ENCODE measurements at regions not wholly inside any gene's neighbourhood (a gene's known extent, or its start where the extent isn't known, plus 50 kb on each side); places are given as distances from the start of the nearest gene placed in this dataset.
A peak's percentile ranks its signal among the peaks of the same experiment; 100 is the strongest.

GRCh38 chr9:134585021-134585561 lies 56.5 kb upstream of the COL5A1 start:
- H3K4me3 ChIP-seq (ENCODE audit: low read depth, low read length): no peak overlapping the region
- no peak for TF ChIP-seq CTCF (IDR thresholded peaks at IDR 0.05; ENCODE audit: insufficient read depth, low read length, missing control alignments)
- POLR2A ChIA-PET: interaction anchor here (1.3 kb wide), 1 partner anchor 129 kb away, joined by 3 read pairs; no protein-coding TSS in a partner anchor
- CTCF ChIA-PET: interaction anchor here (0.8 to 1.5 kb wide), 2 partner anchors 8 to 15 kb away, joined by 3 to 9 read pairs; no protein-coding TSS in a partner anchor
- no peak for DNase-seq (ENCODE audit: low read depth, low spot score)

GRCh38 chr9:134585746-134586706 lies 55.6 kb upstream of the COL5A1 start:
- POLR2A ChIA-PET: interaction anchor here (0.7 to 1.3 kb wide), 2 partner anchors 57 to 130 kb away, joined by 3 to 4 read pairs; no protein-coding TSS in a partner anchor
- no peak for DNase-seq (ENCODE audit: low read depth, low spot score)
- CTCF ChIA-PET: interaction anchor here (0.8 to 1.5 kb wide), 3 partner anchors 9 to 16 kb away, joined by 3 to 9 read pairs (median 4); no protein-coding TSS in a partner anchor
- no peak overlapping the region for H3K4me3 ChIP-seq (ENCODE audit: low read depth, low read length)
- peak; percentile 61 for TF ChIP-seq CTCF (IDR thresholded peaks at IDR 0.05; ENCODE audit: insufficient read depth, low read length, missing control alignments)

DNA sequence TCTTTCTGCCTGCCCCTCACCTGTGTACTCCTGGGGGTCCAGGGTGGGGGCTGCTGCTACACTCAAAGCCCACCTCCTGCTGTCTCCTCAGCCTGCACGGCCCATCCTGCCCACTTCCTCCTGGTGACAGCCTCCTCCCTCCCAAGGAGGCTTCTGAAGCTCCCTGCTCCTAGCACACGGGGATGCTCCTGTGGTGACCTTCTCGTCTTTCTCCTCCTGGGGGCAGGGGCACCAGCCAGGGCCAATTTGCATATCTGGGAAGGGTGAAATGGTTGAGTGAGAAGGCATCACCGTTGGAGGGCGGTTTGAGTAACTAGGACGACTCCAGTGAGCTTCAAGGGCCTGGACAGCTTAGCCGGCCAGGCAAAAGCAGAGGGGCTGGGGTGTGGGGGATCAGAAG lies 51.9 kb upstream of the COL5A1 start:
- no peak for DNase-seq (ENCODE audit: low read depth, low spot score)
- H3K4me3 ChIP-seq (ENCODE audit: low read depth, low read length): no peak overlapping the region
- no peak for TF ChIP-seq CTCF (IDR thresholded peaks at IDR 0.05; ENCODE audit: insufficient read depth, low read length, missing control alignments)
- ChIA-PET CTCF (no interaction called here), POLR2A (interaction anchor here (1.2 kb wide), 1 partner anchor 13 kb away, joined by 3 read pairs; no protein-coding TSS in a partner anchor)

- TF ChIP-seq CTCF (IDR thresholded peaks at IDR 0.05; ENCODE audit: insufficient read depth, low read length, missing control alignments): no peak
- ChIA-PET POLR2A (interaction anchor here (1.2 kb wide), 1 partner anchor 12 kb away, joined by 3 read pairs; no protein-coding TSS in a partner anchor), CTCF (no interaction called here)
- no peak for DNase-seq (ENCODE audit: low read depth, low spot score)
- H3K4me3 ChIP-seq (ENCODE audit: low read depth, low read length): no peak overlapping the region
These were observed 51.1 kb upstream of the COL5A1 start for GRCh38 chr9:134590240-134591081.

DNA sequence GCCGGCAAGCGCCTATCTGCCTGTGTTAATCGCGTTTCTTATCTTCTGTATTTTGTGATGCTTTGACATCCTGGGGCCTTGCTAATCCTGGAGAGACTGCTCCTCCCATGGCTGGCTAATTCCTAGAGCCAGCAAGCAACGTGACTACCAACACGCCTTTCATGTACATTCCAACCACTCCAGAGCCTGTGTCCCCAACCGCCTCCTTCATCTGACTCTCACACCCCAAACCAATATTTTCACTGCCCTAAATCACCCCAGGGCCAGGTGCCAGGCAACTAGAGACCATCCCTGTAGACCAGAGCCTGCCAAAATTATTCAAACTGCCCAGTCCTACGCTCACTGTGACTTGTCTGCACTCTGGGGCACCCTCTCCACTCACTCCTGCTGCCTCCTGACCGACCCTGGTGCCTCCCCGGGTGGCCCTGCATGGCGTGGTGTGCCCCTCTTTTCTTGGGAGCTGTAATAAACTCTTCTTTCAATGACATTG lies 50.5 kb upstream of the COL5A1 start:
- POLR2A ChIA-PET: no interaction called here
- TF ChIP-seq CTCF (IDR thresholded peaks at IDR 0.05; ENCODE audit: insufficient read depth, low read length, missing control alignments): no peak
- H3K4me3 ChIP-seq (ENCODE audit: low read depth, low read length): no peak overlapping the region
- DNase-seq (ENCODE audit: low read depth, low spot score): no peak
- CTCF ChIA-PET: no interaction called here
